Testis (tissue), 2 donors: ENCODE measurements at regions not wholly inside any gene's neighbourhood (a gene's known extent, or its start where the extent isn't known, plus 50 kb on each side); places are given as distances from the start of the nearest gene placed in this dataset.

ENCODE experiments used
- DNase-seq: peaks from one replicate; pipeline ENCODE4 v3.0.0-alpha.2; 2019
- H3K27ac ChIP-seq, 2 donors: fragments of 200-600 bp; sonication (generic); one replicate each; pipeline ENCODE4 v1.5.1; 2019
- H3K27me3 ChIP-seq: fragments of 200-600 bp; sonication (generic); one replicate; pipeline ENCODE4 v1.5.1; 2019
- H3K36me3 ChIP-seq: fragments of 200-600 bp; sonication (generic); one replicate; pipeline ENCODE4 v1.5.1; 2017; ENCODE audit warnings: low read depth; ENCODE audit errors: missing control alignments
- H3K4me1 ChIP-seq: fragments of 200-600 bp; sonication (generic); one replicate; pipeline ENCODE4 v1.5.1; 2019
- H3K4me3 ChIP-seq, 2 donors: fragments of 200-600 bp; sonication (generic); one replicate each; pipeline ENCODE4 v1.5.1; 2017 to 2019
- H3K9me3 ChIP-seq: fragments of 200-600 bp; sonication (generic); one replicate; pipeline ENCODE4 v1.5.1; 2017
- CTCF ChIP-seq, 3 experiments: fragments of 450-650 bp in 2 of 3; fragments of 200-600 bp in 1 of 3; sonication (generic) in 1 of 3; IDR thresholded peaks; one replicate each; pipeline ENCODE4 v1.5.1; 2016 to 2019; ENCODE audit warnings: antibody characterized with exemption in 3 of 3, mild to moderate bottlenecking in 2 of 3, moderate library complexity in 1 of 3
- POLR2A ChIP-seq: fragments of 450-650 bp; IDR thresholded peaks from one replicate; pipeline ENCODE4 v1.6.1; 2017; ENCODE audit warnings: antibody characterized with exemption, mild to moderate bottlenecking, moderate library complexity
- WGBS, 2 donors: methylation state at CpG; one replicate each; pipeline ENCODE4 v1.1.5; 2018; 5-methylcytosine and 5-hydroxymethylcytosine counted together
- intact Hi-C: fragments of 100-400 bp; cut with DNase I; formaldehyde crosslinking; loops from one replicate; pipeline ENCODE4 v1.15.1; 2023; ENCODE audit warnings: low total_unique reads

GRCh38 chr7:69402696-69403095 lies 195.6 kb upstream of the AUTS2 start:
- intact Hi-C loops, result no loop called here
- no peaks in the 10 kb centered on the region for H3K27me3 ChIP-seq
- H3K4me1 ChIP-seq, result no peaks in the 10 kb centered on the region
- no peak overlapping the region for H3K27ac ChIP-seq
- TF ChIP-seq POLR2A (no peak), CTCF (IDR thresholded peaks at IDR 0.05) (no peak)
- no peaks in the 10 kb centered on the region for H3K36me3 ChIP-seq
- no peaks in the 10 kb centered on the region for H3K9me3 ChIP-seq
- no peak overlapping the region for H3K4me3 ChIP-seq
- no peak for DNase-seq
- WGBS, 2 donors, result 86 to 94% methylated on average over 2 of the region's 2 CpGs

- H3K36me3 ChIP-seq, result no peaks in the 10 kb centered on the region
- H3K9me3 ChIP-seq, result no peaks in the 10 kb centered on the region
- no peak for TF ChIP-seq POLR2A
- TF ChIP-seq CTCF (IDR thresholded peaks at IDR 0.05), result no peak
- H3K27me3 ChIP-seq, result no peaks in the 10 kb centered on the region
- DNase-seq, result no peak
- no peaks in the 10 kb centered on the region for H3K4me1 ChIP-seq
- H3K4me3 ChIP-seq, result no peak overlapping the region
- no peak overlapping the region for H3K27ac ChIP-seq
- intact Hi-C loops, result no loop called here
- WGBS, 2 donors, result 72% methylated on average over 2 of the region's 2 CpGs
Measured at GRCh38 chr7:69403169-69403568, 195.1 kb upstream of the AUTS2 start.

GRCh38 chr7:69411018-69411417 lies 187.3 kb upstream of the AUTS2 start:
- Histone ChIP-seq H3K4me3 (no peak overlapping the region), H3K27ac (no peak overlapping the region), H3K27me3 (no peaks in the 10 kb centered on the region), H3K36me3 (no peaks in the 10 kb centered on the region), H3K9me3 (no peaks in the 10 kb centered on the region), H3K4me1 (no peaks in the 10 kb centered on the region)
- DNase-seq, result no peak
- intact Hi-C loops, result no loop called here
- TF ChIP-seq POLR2A (no peak), CTCF (IDR thresholded peaks at IDR 0.05) (no peak)
- WGBS, 2 donors, result 70 to 78% methylated on average over 7 of the region's 7 CpGs

GRCh38 chr7:69411466-69411865 lies 186.8 kb upstream of the AUTS2 start:
- H3K36me3 ChIP-seq, result no peaks in the 10 kb centered on the region
- H3K27me3 ChIP-seq, result no peaks in the 10 kb centered on the region
- H3K27ac ChIP-seq, result no peak overlapping the region
- TF ChIP-seq CTCF (IDR thresholded peaks at IDR 0.05) (no peak), POLR2A (no peak)
- no peak overlapping the region for H3K4me3 ChIP-seq
- 65 to 68% methylated on average over 8 of the region's 8 CpGs for WGBS, 2 donors
- no peak for DNase-seq
- intact Hi-C loops, result no loop called here
- no peaks in the 10 kb centered on the region for H3K9me3 ChIP-seq
- H3K4me1 ChIP-seq, result no peaks in the 10 kb centered on the region

GRCh38 chr7:69412331-69413146 lies 185.7 kb upstream of the AUTS2 start:
- DNase-seq, result peak; percentile 28
- intact Hi-C loops, result no loop called here
- TF ChIP-seq POLR2A (no peak), CTCF (IDR thresholded peaks at IDR 0.05) (no peak)
- H3K9me3 ChIP-seq, result no peaks in the 10 kb centered on the region
- H3K4me1 ChIP-seq, result no peaks in the 10 kb centered on the region
- no peak overlapping the region for H3K4me3 ChIP-seq
- H3K36me3 ChIP-seq, result no peaks in the 10 kb centered on the region
- 51 to 63% methylated on average over 9 of the region's 9 CpGs for WGBS, 2 donors
- H3K27me3 ChIP-seq, result no peaks in the 10 kb centered on the region
- H3K27ac ChIP-seq, result no peak overlapping the region
